GM23248 (cell line): ENCODE measurements at regions not wholly inside any gene's neighbourhood (a gene's known extent, or its start where the extent isn't known, plus 50 kb on each side); places are given as distances from the start of the nearest gene placed in this dataset.

Experiments
- EZH2 ChIP-seq: fragments of 200-600 bp; sonication (generic); IDR thresholded peaks from 2 replicates; pipeline ENCODE4 v1.6.1; 2018; ENCODE audit warnings: antibody characterized with exemption, mild to moderate bottlenecking; ENCODE audit not compliant: insufficient read depth, poor library complexity, severe bottlenecking
- EZH2phosphoT487 ChIP-seq: fragments of 200-600 bp; sonication (generic); IDR thresholded peaks from 2 replicates; pipeline ENCODE4 v1.6.1; 2018; ENCODE audit warnings: antibody characterized with exemption, moderate library complexity, mild to moderate bottlenecking, low read depth; ENCODE audit not compliant: insufficient read depth

DNA sequence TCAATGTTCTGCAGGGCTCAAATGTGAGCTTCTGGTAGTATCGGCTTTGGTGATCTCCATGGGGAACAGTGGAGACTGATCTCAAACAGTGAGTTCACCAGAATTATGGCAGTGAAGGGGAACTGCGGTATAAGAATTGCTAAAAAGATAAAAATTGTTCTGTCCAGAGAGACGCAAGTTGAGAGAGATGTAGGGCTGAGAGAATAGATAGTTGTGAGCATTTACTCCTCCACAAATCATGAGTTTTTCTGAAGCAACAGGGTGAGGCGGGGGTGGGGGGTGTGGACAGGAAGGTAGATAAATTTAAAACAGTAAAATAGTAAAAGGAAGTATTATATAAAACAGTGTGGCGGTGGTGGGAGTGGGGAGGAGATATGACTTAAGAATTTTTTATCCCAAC, 98.6 kb upstream of the NEDD9 start:
- TF ChIP-seq EZH2phosphoT487 (no peak), EZH2 (no peak)
